Stimulated activated CD4-positive, alpha-beta T cell treated with anti-CD3 and anti-CD28 coated beads, Interleukin-1b, Interleukin-23, amount 100 ng/mL, for 4 hours (primary cell): ENCODE measurements at regions not wholly inside any gene's neighbourhood (a gene's known extent, or its start where the extent isn't known, plus 50 kb on each side); places are given as distances from the start of the nearest gene placed in this dataset.

Experiments
- DNase-seq, 2 donors: peaks; one replicate each; pipeline ENCODE4 v3.0.0-alpha.2; 2020; ENCODE audit warnings: low read depth in 2 of 2

- DNase-seq, result no peak
These were observed 492.1 kb downstream of the LMO4 start for GRCh38 chr1:87820668-87821334.

- DNase-seq, result no peak
These were observed 492.6 kb downstream of the LMO4 start for GRCh38 chr1:87821335-87821697.

- no peak for DNase-seq
These were observed 498.1 kb downstream of the LMO4 start for GRCh38 chr1:87826681-87827251.

GRCh38 chr1:87829360-87829759 lies 500.7 kb downstream of the LMO4 start:
- no peak for DNase-seq

- DNase-seq, result no peak
These were observed 501.8 kb downstream of the LMO4 start for GRCh38 chr1:87830432-87830978.

GRCh38 chr1:87833166-87833565 lies 504.5 kb downstream of the LMO4 start:
- DNase-seq, result no peak

- DNase-seq, result no peak
These were observed 505.5 kb downstream of the LMO4 start for GRCh38 chr1:87834151-87834550.

GRCh38 chr1:87834941-87835340 lies 506.3 kb downstream of the LMO4 start:
- DNase-seq, result no peak

GRCh38 chr1:87840767-87841166 lies 512.1 kb downstream of the LMO4 start:
- DNase-seq, result no peak

- DNase-seq, result no peak
These were observed 512.7 kb downstream of the LMO4 start for GRCh38 chr1:87841332-87841731.

- DNase-seq, result no peak
These were observed 513.5 kb downstream of the LMO4 start for GRCh38 chr1:87842156-87842555.

GRCh38 chr1:87844251-87844650 lies 515.6 kb downstream of the LMO4 start:
- no peak for DNase-seq

- DNase-seq, result no peak
These were observed 522.8 kb downstream of the LMO4 start for GRCh38 chr1:87851490-87851889.

GRCh38 chr1:87852410-87853161 lies 523.9 kb downstream of the LMO4 start:
- no peak for DNase-seq

- DNase-seq, result no peak
These were observed 525.1 kb downstream of the LMO4 start for GRCh38 chr1:87853576-87854351.

- no peak for DNase-seq
These were observed 534.6 kb downstream of the LMO4 start for GRCh38 chr1:87863317-87863716.

GRCh38 chr1:87864676-87865075 lies 536.0 kb downstream of the LMO4 start:
- no peak for DNase-seq

GRCh38 chr1:87866416-87866815 lies 537.7 kb downstream of the LMO4 start:
- DNase-seq, result no peak

GRCh38 chr1:87867626-87868025 lies 538.9 kb downstream of the LMO4 start:
- DNase-seq, result no peak

GRCh38 chr1:87869567-87869966 lies 540.9 kb downstream of the LMO4 start:
- no peak for DNase-seq

- DNase-seq, result no peak
These were observed 543.5 kb downstream of the LMO4 start for GRCh38 chr1:87872189-87872588.

- DNase-seq, result no peak
These were observed 544.0 kb downstream of the LMO4 start for GRCh38 chr1:87872692-87873091.
